ENCODE measurements at regions not wholly inside any gene's neighbourhood (a gene's known extent, or its start where the extent isn't known, plus 50 kb on each side); places are given as distances from the start of the nearest gene placed in this dataset.
A peak's percentile ranks its signal among the peaks of the same experiment; 100 is the strongest.
"Not testable (repeated sequence)": the region's sequence is repeated elsewhere in the genome, so short reads cannot be mapped to it uniquely, and the experiment has no call there.

- ATAC-seq (no peak), DNase-seq (no peak)
- intact Hi-C loops (cut with DNase I, micrococcal nuclease) = no loop called here
These were observed 168.7 kb downstream of the RPS24 start for GRCh38 chr10:78202386-78202785.

- ATAC-seq = no peak
These were observed 170.5 kb downstream of the RPS24 start for GRCh38 chr10:78203915-78204818.

GRCh38 chr10:78205457-78206016 is 171.9 kb downstream of the RPS24 start:
- no peak for DNase-seq
- intact Hi-C loops (cut with DNase I, micrococcal nuclease) = no loop called here
- no peak for ATAC-seq

More at GRCh38 chr10:78203915-78204818, 170.5 kb downstream of the RPS24 start:
- no peak for DNase-seq
- intact Hi-C loops (cut with DNase I, micrococcal nuclease) = no loop called here

- intact Hi-C loops (cut with DNase I, micrococcal nuclease) = no loop called here
These were observed 173.6 kb downstream of the RPS24 start for GRCh38 chr10:78207216-78207615.

GRCh38 chr10:78207776-78208175 is 174.1 kb downstream of the RPS24 start:
- ATAC-seq (no peak), DNase-seq (no peak)
- intact Hi-C loops (cut with DNase I, micrococcal nuclease) = no loop called here

More at GRCh38 chr10:78207216-78207615, 173.6 kb downstream of the RPS24 start:
- ATAC-seq = no peak
- no peak for DNase-seq

- ATAC-seq = no peak
- intact Hi-C loops (cut with DNase I, micrococcal nuclease) = loop anchor here in 1 of 2 donors (10.0 kb wide), 1 partner anchor 985 kb away; no protein-coding TSS in a partner anchor
- no peak for DNase-seq
These were observed 176.3 kb downstream of the RPS24 start for GRCh38 chr10:78209970-78210369.

GRCh38 chr10:78210548-78210947 is 176.9 kb downstream of the RPS24 start:
- no peak for ATAC-seq
- intact Hi-C loops (cut with DNase I, micrococcal nuclease) = loop anchor here in 1 of 2 donors (10.0 kb wide), 1 partner anchor 984 kb away; no protein-coding TSS in a partner anchor
- DNase-seq = no peak

GRCh38 chr10:78210976-78211375 is 177.3 kb downstream of the RPS24 start:
- no peak for ATAC-seq
- DNase-seq = no peak
- intact Hi-C loops (cut with DNase I, micrococcal nuclease) = loop anchor here in 1 of 2 donors (10.0 kb wide), 1 partner anchor 984 kb away; no protein-coding TSS in a partner anchor

- intact Hi-C loops (cut with DNase I, micrococcal nuclease) = loop anchor here in 1 of 2 donors (10.0 kb wide), 1 partner anchor 983 kb away; no protein-coding TSS in a partner anchor
- peak in 1 of 2 donors; percentile 18 for DNase-seq
- ATAC-seq = no peak
These were observed 177.9 kb downstream of the RPS24 start for GRCh38 chr10:78211561-78212051.

GRCh38 chr10:78212060-78212785 is 178.6 kb downstream of the RPS24 start:
- no peak for ATAC-seq
- intact Hi-C loops (cut with DNase I, micrococcal nuclease) = loop anchor here in 1 of 2 donors (10.0 kb wide), 1 partner anchor 983 kb away; no protein-coding TSS in a partner anchor
- DNase-seq = no peak

- DNase-seq = no peak
- ATAC-seq = no peak
- intact Hi-C loops (cut with DNase I, micrococcal nuclease) = loop anchor here in 1 of 2 donors (10.0 kb wide), 1 partner anchor 982 kb away; no protein-coding TSS in a partner anchor
These were observed 179.1 kb downstream of the RPS24 start for GRCh38 chr10:78212786-78213175.

- intact Hi-C loops (cut with DNase I, micrococcal nuclease) = loop anchor here in 1 of 2 donors (10.0 kb wide), 1 partner anchor 980 kb away; no protein-coding TSS in a partner anchor
- ATAC-seq (no peak), DNase-seq (no peak)
These were observed 181.3 kb downstream of the RPS24 start for GRCh38 chr10:78214955-78215354.

GRCh38 chr10:78215645-78216044 is 182.0 kb downstream of the RPS24 start:
- DNase-seq (peak; percentile 55 to 82), ATAC-seq (peak; percentile 30)
- intact Hi-C loops (cut with DNase I, micrococcal nuclease) = loop anchor here in 1 of 2 donors (10.0 kb wide), 1 partner anchor 979 kb away; no protein-coding TSS in a partner anchor

GRCh38 chr10:78217336-78217735 is 183.7 kb downstream of the RPS24 start:
- no peak for DNase-seq
- ATAC-seq = no peak
- intact Hi-C loops (cut with DNase I, micrococcal nuclease) = loop anchor here in 1 of 2 donors (10.0 kb wide), 1 partner anchor 977 kb away; no protein-coding TSS in a partner anchor

GRCh38 chr10:78218798-78219490 is 185.3 kb downstream of the RPS24 start:
- intact Hi-C loops (cut with DNase I, micrococcal nuclease) = loop anchor here in 1 of 2 donors (10.0 kb wide), 1 partner anchor 976 kb away; no protein-coding TSS in a partner anchor
- no peak for DNase-seq
- no peak for ATAC-seq

- not testable (repeated sequence) for ATAC-seq, DNase-seq
- intact Hi-C loops (cut with DNase I, micrococcal nuclease) = loop anchor here in 1 of 2 donors (10.0 kb wide), 1 partner anchor 975 kb away; no protein-coding TSS in a partner anchor
These were observed 185.9 kb downstream of the RPS24 start for GRCh38 chr10:78219568-78219967.

- DNase-seq (no peak), ATAC-seq (no peak)
- intact Hi-C loops (cut with DNase I, micrococcal nuclease) = no loop called here
These were observed 187.1 kb downstream of the RPS24 start for GRCh38 chr10:78220781-78221180.
